HEK293 (cell line): ENCODE measurements at regions not wholly inside any gene's neighbourhood (a gene's known extent, or its start where the extent isn't known, plus 50 kb on each side); places are given as distances from the start of the nearest gene placed in this dataset.

Source experiments
- CTCF ChIA-PET: fragments of 350-600 bp; formaldehyde crosslinking; extraction: SDS; loops from one replicate; lab custom pipeline; 2021; ENCODE audit warnings: antibody characterized with exemption; lab: Yijun Ruan, JAX
- POLR2A ChIA-PET: fragments of 300-600 bp; formaldehyde crosslinking; extraction: SDS; loops from one replicate; lab custom pipeline; 2020; ENCODE audit warnings: antibody characterized with exemption, inconsistent platforms; lab: Yijun Ruan, JAX
- H3K27ac ChIP-seq: fragments of 200-500 bp; sonication (Bioruptor generic); 2 replicates; pipeline ENCODE4 v1.5.1; 2014; ENCODE audit warnings: low read depth, low read length, control low read depth, inconsistent platforms; ENCODE audit errors: extremely low read depth
- H3K36me3 ChIP-seq, 2 experiments: fragments of 200-500 bp in 1 of 2; sonication (Bioruptor generic) in 1 of 2; 1 replicate in 1 of 2; 2 replicates in 1 of 2; pipeline ENCODE4 v1.5.1; 2014 to 2017; ENCODE audit warnings: inconsistent platforms in 2 of 2, low read length in 2 of 2; ENCODE audit not compliant: control insufficient read depth in 2 of 2, insufficient read depth in 1 of 2
- H3K4me1 ChIP-seq: fragments of 200-500 bp; sonication (Bioruptor generic); 2 replicates; pipeline ENCODE4 v1.5.1; 2014; ENCODE audit warnings: mild to moderate bottlenecking, low read length, inconsistent platforms; ENCODE audit not compliant: control insufficient read depth, insufficient read depth
- H3K4me3 ChIP-seq: 2 replicates; pipeline ENCODE4 v1.5.1; 2011; ENCODE audit warnings: low read depth, mild to moderate bottlenecking, control low read depth, low read length, moderate library complexity
- H3K9me3 ChIP-seq: fragments of 200-500 bp; sonication (Bioruptor generic); 2 replicates; pipeline ENCODE4 v1.5.1; 2014; ENCODE audit warnings: low read depth, low read length, inconsistent platforms; ENCODE audit not compliant: control insufficient read depth, insufficient read depth
- PRDM10 ChIP-seq: fragments of 450-650 bp; formaldehyde crosslinking; IDR thresholded peaks from 2 replicates; pipeline ENCODE4 v1.5.1; 2016; ENCODE audit warnings: missing biosample characterization, missing genetic modification characterization
- TCF7L2 ChIP-seq: IDR thresholded peaks from 2 replicates; pipeline ENCODE4 v1.6.1; 2011; ENCODE audit warnings: low read depth, mild to moderate bottlenecking, inconsistent platforms, low read length, moderate library complexity, borderline replicate concordance
- ZFP41 ChIP-seq: fragments of 450-650 bp; formaldehyde crosslinking; IDR thresholded peaks from 2 replicates; pipeline ENCODE4 v1.5.1; 2016; ENCODE audit warnings: missing biosample characterization, missing genetic modification characterization, borderline replicate concordance
- ZNF37A ChIP-seq: fragments of 450-650 bp; IDR thresholded peaks from 2 replicates; pipeline ENCODE4 v1.5.1; 2018; ENCODE audit warnings: missing biosample characterization, missing genetic modification characterization
- ZNF513 ChIP-seq: fragments of 450-650 bp; IDR thresholded peaks from 2 replicates; pipeline ENCODE4 v1.5.1; 2018; ENCODE audit warnings: missing biosample characterization, missing genetic modification characterization
- ZNF518A ChIP-seq: fragments of 450-650 bp; formaldehyde crosslinking; conservative IDR thresholded peaks from 2 replicates; pipeline ENCODE4 v1.5.1; 2016; ENCODE audit warnings: low read depth, missing biosample characterization, missing genetic modification characterization
- ZNF560 ChIP-seq: fragments of 450-650 bp; formaldehyde crosslinking; IDR thresholded peaks from 2 replicates; pipeline ENCODE4 v1.5.1; 2017; ENCODE audit warnings: missing biosample characterization, missing genetic modification characterization, borderline replicate concordance
- ZSCAN18 ChIP-seq: fragments of 450-650 bp; formaldehyde crosslinking; IDR thresholded peaks from 2 replicates; pipeline ENCODE4 v1.5.1; 2016; ENCODE audit warnings: missing biosample characterization, missing genetic modification characterization
- ZXDB ChIP-seq: fragments of 450-650 bp; formaldehyde crosslinking; IDR thresholded peaks from 2 replicates; pipeline ENCODE4 v1.5.1; 2016; ENCODE audit warnings: missing biosample characterization, missing genetic modification characterization

- TF ChIP-seq ZNF518A (tag by site-specific recombination) (no peak), ZSCAN18 (no peak), TCF7L2 (no peak), ZXDB (no peak), PRDM10 (tag by site-specific recombination) (no peak)
Observed at GRCh38 chr1:57984277-57984676, 560.4 kb upstream of the DAB1 start (continued).

- Histone ChIP-seq H3K36me3 (no peaks in the 10 kb centered on the region), H3K4me1 (no peaks in the 10 kb centered on the region), H3K27ac (no peak overlapping the region), H3K4me3 (no peak overlapping the region), H3K9me3 (no peaks in the 10 kb centered on the region)
- ChIA-PET CTCF (no interaction called here), POLR2A (no interaction called here)
- TF ChIP-seq ZFP41 (tag by site-specific recombination) (no peak), ZNF518A (tag by site-specific recombination) (no peak), ZNF560 (no peak), ZNF37A (no peak), ZNF513 (tag by site-specific recombination) (no peak)
Observed at GRCh38 chr1:57983441-57983840, 559.6 kb upstream of the DAB1 start.
